Peyer's patch (tissue), 4 donors: ENCODE measurements at regions not wholly inside any gene's neighbourhood (a gene's known extent, or its start where the extent isn't known, plus 50 kb on each side); places are given as distances from the start of the nearest gene placed in this dataset.

Experiments
- CTCF ChIP-seq, 6 experiments: fragments of 450-650 bp in 4 of 6; fragments of 200-600 bp in 2 of 6; sonication (generic) in 1 of 6; IDR thresholded peaks; one replicate each; pipeline ENCODE4 v1.5.1; 2017 to 2019; ENCODE audit warnings: antibody characterized with exemption in 6 of 6, mild to moderate bottlenecking in 3 of 6, moderate library complexity in 1 of 6
- POLR2A ChIP-seq, 2 donors: fragments of 450-650 bp; IDR thresholded peaks; one replicate each; pipeline ENCODE4 v1.5.1; 2017; ENCODE audit warnings: antibody characterized with exemption in 2 of 2, mild to moderate bottlenecking in 2 of 2, moderate library complexity in 2 of 2

- no peak for TF ChIP-seq CTCF (IDR thresholded peaks at IDR 0.05)
- no peak for TF ChIP-seq POLR2A (IDR thresholded peaks at IDR 0.05)
Observed at GRCh38 chr10:32160864-32161263, 104.6 kb upstream of the KIF5B start.
